GM18498 (cell line): ENCODE measurements at regions not wholly inside any gene's neighbourhood (a gene's known extent, or its start where the extent isn't known, plus 50 kb on each side); places are given as distances from the start of the nearest gene placed in this dataset.

Source experiments
- ATAC-seq: cut with Tn5 transposase; IDR thresholded peaks from one replicate; pipeline ENCODE4 v1.9.1; 2021; ENCODE audit warnings: mild to moderate bottlenecking, moderate library complexity; ENCODE audit not compliant: unreplicated experiment

DNA sequence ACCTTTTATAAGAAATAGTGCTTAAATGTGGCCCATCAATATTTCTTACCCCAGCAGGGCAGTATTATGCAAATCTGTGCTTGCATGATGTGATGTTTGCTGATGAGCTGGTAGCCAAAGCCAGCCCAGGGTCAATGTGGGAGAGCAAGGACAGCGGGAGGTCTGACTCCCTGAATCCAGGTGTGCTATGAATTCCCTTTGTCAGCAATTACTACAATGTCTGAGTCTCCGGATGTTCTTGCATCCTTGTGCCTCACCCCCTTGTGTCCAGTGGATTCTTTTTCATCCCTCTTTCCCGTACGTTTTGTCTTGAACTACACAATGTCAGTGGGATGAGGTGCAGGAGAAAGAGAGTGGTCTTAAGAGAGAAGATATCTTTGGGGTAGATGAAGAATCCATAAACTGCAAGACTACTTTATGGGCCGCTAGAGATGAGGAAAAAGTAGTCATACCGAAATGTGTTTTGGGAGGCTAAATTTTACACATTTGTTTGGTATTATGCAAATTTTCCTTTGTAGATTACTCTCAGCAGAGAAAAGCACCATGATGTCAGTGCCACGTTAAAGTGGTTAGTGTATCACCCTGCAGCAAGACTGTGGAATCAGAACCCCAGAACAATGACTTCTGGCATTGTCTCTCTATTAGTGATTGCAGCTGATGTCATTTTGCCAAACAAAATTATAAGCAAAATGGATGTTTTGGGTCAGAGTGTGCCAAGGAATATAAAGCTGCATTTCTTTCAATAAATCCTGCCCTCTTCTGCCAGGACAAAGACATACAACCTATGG is 53.5 kb upstream of the TSHZ3 start:
- ATAC-seq = no peak

- ATAC-seq = no peak
Observed at GRCh38 chr19:31406106-31406505, 56.9 kb upstream of the TSHZ3 start.

- no peak for ATAC-seq
Observed at GRCh38 chr19:31408460-31409124, 59.4 kb upstream of the TSHZ3 start.

DNA sequence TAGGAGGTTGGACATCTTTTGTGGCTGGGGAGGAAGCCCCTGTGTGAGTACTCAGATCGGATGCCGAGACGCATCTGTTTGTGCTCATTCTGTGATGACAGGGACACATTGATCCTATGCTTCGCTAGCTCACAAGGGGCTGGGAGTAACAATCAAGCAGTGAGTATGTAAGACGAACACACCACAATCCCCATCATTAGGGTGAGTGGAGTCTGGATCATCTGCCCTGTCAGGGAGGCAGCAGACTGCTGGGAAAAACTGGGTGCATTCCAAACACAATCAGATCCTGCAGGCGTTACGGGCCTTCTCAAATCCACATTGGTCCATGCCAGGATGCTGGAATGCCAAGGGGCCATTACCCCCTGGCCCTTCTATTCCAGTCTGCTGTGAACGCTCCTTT is 64.1 kb upstream of the TSHZ3 start:
- no peak for ATAC-seq

GRCh38 chr19:31415322-31415721 is 66.1 kb upstream of the TSHZ3 start:
- no peak for ATAC-seq

DNA sequence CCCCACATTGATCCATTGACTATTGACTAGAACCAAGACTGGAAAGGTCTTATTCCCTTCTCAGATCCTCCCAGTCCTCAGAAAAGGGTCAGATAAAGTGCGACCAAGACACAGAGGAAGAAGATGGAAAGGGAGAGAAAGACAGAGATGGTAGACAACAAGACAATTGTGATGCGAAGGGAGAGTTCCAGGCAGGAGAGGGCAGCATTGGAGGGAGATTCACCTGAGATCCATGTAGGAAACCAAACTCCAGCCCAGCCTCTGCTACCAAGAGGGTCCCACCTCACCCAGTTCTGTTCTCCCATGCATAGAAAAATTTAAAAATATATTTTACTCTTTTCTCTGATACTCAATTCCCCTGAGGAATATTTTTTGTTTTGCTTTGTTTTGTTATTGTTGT is 67.3 kb upstream of the TSHZ3 start:
- ATAC-seq = no peak

GRCh38 chr19:31418055-31418454 is 68.8 kb upstream of the TSHZ3 start:
- no peak for ATAC-seq

GRCh38 chr19:31418692-31419430 is 69.6 kb upstream of the TSHZ3 start:
- ATAC-seq = no peak

GRCh38 chr19:31419871-31420445 is 70.7 kb upstream of the TSHZ3 start:
- no peak for ATAC-seq

- no peak for ATAC-seq
Observed at GRCh38 chr19:31421082-31421481, 71.8 kb upstream of the TSHZ3 start.

DNA sequence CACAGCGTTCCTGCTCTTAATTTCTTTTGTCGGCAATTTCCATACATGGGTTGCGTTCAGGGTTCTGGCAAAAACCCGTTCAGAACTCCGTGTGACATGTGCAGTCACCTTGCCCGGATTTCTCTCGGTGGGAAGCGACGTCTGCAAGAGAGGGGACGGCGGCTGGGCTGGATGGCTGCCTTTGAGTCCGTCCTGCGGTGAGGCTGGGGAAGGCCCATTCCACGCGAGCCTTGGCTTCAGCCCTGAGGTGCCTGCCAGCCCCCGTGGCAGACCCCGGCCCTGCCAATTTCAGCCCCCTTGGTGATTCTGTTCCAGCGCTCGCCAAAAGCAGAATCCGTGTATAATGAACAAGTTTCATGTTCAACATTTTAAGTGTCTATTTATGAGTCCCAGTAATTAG is 72.6 kb upstream of the TSHZ3 start:
- no peak for ATAC-seq

- no peak for ATAC-seq
Observed at GRCh38 chr19:31423896-31424295, 74.7 kb upstream of the TSHZ3 start.

GRCh38 chr19:31424861-31425620 is 75.8 kb upstream of the TSHZ3 start:
- no peak for ATAC-seq

DNA sequence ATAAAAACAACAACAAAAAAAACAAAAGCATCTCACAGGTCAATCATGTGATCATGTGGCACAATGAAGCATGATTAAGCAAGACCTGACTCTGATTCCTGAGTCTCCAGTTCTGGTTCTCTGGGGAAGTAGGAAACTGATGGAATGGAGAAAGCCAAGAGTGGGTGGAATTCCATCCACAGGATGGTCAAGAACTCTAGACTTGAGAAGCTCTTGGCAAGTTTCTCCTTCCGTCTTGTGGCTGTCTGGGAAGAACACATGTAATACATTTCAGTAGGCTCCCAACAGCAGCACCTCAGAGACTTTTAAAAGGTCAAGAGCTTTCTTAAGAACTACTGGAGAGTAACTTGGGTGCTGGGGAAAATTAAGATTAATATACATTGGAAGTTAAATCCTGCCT is 78.6 kb upstream of the TSHZ3 start:
- no peak for ATAC-seq

DNA sequence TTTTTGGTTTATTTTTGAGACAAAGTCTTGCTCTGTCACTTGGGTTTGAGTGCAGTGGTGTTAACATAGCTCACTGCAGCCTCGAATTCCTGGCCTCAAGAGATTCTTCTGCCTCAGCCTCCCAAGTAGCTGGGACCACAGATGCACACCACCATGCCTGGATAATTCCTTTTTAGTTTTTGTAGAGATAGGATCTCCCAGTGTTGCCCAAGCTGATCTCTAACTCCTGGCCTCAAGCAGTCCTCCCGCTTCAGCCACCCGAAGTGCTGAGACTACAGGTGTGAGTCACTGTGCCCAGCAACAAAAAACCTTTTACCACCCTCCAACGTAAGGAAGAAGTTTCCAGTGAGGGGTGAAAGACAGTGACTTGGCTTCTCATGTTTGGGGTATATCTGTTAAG is 81.1 kb upstream of the TSHZ3 start:
- ATAC-seq = no peak

DNA sequence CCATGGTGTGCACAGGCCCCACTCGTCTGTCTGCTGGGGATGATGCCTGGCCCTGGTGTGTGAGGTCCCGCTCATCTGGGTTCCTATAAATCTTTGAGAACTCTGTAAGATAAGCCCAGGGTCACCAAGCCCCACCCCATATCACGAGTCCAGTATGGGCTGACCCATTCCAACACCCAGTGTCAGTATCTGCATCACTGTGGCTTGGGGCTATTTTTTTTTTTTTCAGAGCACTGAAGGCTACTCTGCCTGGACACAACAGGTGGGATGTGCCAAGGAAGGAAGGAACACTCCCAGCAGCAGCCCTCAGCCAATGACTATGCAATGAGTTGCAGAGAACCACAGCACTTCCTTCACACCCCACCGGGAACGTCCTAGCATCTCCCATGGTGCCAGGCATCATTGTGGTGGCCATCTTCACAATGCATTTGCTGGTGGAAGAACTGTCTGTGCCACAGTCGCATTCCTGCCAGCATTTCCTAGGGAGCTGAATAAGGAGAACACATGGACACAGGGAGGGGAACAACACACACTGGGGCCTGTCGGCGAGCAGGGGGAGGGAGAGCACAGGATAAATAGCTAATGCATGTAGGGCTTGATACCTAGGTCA is 83.1 kb upstream of the TSHZ3 start:
- no peak for ATAC-seq

DNA sequence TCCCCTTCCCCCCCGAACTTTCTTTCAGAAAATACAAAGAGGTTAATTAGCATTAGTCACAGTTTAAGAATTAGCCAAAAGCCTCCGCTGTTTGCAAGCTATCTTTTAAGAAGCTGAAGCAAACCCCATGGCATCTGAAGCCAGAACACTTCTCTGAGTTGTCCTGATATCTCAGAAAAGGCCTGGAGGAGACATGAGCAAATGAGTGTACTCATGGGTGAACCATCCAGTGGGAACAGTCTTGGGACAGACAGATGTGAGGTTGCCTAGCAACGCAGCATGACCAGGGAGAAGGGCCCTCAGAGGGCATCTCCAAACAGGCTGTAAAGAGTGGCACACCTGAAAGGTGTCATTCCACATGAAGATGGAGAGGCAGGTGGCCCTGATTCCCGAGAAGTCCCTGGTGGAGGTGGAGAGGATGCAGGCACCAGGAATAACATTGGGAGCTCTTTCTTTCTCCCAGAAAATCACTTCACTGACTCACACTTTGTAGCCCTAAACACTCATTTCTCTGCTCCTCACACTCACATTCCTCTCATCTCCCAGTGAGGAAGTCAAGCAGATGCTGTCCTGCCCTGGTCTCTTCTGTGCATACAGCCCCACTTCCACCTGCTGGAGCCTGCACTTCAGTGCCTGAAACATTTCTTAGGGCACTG is 87.0 kb upstream of the TSHZ3 start:
- ATAC-seq = no peak

GRCh38 chr19:31438401-31439269 is 89.4 kb upstream of the TSHZ3 start:
- ATAC-seq = no peak

- no peak for ATAC-seq
Observed at GRCh38 chr19:31439270-31439573, 90.0 kb upstream of the TSHZ3 start.
